Caki2 (cell line): ENCODE measurements at regions not wholly inside any gene's neighbourhood (a gene's known extent, or its start where the extent isn't known, plus 50 kb on each side); places are given as distances from the start of the nearest gene placed in this dataset.
"Not testable (repeated sequence)": the region's sequence is repeated elsewhere in the genome, so short reads cannot be mapped to it uniquely, and the experiment has no call there.

Experiments
- DNase-seq: peaks from one replicate; pipeline ENCODE4 v3.0.0-alpha.2; 2015; ENCODE audit warnings: low read depth
- in situ Hi-C: cut with HindIII; loops from 2 replicates; pipeline ENCODE4 v1.10.0; 2016; ENCODE audit warnings: low sequenced_read_pairs, low pct_unique_long_range_greater_than_20kb, mixed read lengths

DNA sequence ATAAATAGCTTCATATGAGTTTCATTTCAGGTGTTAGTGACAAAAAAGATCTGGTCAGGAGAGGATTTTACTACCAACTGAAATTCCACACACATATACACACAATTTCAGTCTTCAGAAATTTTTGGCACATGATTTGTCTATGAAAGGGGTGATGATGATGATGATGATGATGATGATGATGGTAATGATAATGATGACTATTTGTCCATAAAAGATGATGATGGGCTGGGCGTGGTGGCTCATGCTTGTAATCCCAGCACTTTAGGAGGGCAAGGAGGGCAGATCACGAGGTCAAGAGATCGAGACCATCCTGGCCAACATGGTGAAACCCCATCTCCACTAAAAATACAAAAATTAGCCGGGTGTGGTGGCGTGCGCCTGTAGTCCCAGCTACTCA is 288.2 kb downstream of the ANXA1 start:
- DNase-seq, in situ Hi-C loops: not testable (repeated sequence)

DNA sequence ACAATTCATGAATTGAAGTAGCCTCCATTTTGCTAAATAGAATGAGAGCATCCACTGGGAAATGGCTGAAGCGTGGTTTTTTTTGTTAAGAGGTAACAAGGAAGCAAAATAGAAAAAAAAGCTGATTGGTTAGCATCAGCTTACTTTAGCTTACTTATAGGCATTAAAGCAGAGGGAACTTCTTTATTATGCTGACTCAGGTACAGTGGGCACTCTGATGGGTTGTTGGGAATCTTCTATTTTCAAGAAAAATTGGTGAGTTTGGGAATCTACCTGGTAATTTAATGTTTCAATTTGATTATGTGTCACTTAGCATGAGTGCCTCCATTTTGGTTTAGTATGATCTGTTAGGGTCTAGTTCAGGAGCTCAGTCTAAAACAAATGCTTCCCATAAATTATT is 289.6 kb downstream of the ANXA1 start:
- in situ Hi-C loops, result no loop called here
- DNase-seq, result no peak

- DNase-seq, result no peak
- in situ Hi-C loops, result no loop called here
Measured at GRCh38 chr9:73441890-73442818, 290.5 kb downstream of the ANXA1 start.

DNA sequence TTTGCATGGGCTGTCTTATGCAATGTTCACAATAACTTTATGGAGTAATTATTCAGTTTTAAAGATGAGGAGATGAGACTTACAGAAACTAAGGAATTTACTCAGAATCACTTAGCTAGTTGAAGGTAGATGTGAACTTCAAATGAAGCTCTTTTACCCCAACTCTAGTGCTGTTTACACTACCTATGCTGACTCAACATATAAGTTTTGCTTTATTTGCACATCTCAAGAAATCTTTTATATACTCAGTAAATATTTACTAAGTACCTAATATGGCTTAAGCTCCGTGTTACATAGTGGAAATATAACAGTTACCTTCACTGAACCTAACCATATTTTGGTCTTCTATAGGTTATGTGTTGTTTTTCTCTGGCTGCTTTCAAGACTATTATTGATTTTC is 293.2 kb downstream of the ANXA1 start:
- no peak for DNase-seq
- in situ Hi-C loops, result no loop called here

GRCh38 chr9:73445384-73445783 is 293.7 kb downstream of the ANXA1 start:
- DNase-seq, in situ Hi-C loops: not testable (repeated sequence)

GRCh38 chr9:73446306-73446705 is 294.6 kb downstream of the ANXA1 start:
- no peak for DNase-seq
- in situ Hi-C loops, result no loop called here

DNA sequence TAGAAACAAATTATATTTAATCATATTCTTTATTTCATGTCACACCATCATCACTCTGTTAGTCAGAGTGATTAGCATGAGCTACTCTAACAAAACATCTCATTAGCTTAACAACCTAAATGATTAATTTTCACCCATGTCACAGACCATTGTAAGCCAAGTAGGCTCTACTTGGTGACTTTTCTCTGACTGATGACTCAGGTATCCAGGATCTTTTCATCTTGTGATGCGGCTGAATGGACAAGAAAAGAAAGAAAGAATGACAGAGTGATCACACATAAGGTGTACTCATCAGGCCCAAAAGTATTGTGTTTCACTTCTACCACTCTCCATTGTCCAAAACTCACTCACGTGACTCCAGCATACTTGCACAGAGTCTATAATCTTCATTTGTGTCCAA is 299.3 kb downstream of the ANXA1 start:
- in situ Hi-C loops, result no loop called here
- DNase-seq, result peak; percentile 45

DNA sequence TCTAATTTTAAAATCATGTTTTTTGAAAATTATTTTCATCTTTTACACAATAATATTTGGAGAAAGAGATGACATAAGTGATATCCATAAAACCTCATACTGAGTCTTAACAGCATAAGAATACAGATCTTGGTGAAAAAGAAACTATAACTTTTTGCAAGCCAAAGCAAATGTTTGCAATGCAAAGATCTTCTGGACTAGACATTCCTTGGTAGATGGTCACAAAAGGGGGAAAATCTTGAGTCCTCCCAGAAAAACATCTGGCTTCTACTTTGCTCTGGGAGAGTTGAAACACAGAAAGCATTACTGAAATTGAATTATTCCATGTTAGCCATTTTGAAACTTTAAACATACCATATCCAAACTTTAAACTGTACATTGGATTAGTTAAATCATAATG is 308.2 kb downstream of the ANXA1 start:
- in situ Hi-C loops, result no loop called here
- DNase-seq, result no peak

DNA sequence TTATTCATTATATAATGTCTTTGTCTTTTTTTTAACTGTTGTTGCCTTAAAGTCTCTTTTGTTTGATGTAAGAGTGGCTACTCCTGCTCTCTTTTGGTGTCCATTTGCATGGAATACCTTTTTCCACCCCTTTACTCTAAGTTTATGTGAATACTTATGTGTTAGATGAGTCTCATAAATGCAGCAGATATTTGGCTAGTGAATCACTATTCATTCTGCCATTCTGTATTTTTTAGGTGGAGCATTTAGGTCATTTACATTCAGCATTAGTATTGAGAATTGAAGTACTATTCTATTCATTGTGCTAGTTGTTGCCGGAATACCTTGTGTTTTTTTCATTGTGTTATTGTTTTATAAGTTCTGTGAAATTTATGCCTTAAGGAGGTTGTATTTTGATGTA is 317.1 kb downstream of the ANXA1 start:
- DNase-seq, result no peak
- in situ Hi-C loops, result no loop called here

GRCh38 chr9:73470766-73471165 is 319.1 kb downstream of the ANXA1 start:
- in situ Hi-C loops, result no loop called here
- no peak for DNase-seq

- in situ Hi-C loops, result no loop called here
- no peak for DNase-seq
Measured at GRCh38 chr9:73474002-73474600, 322.4 kb downstream of the ANXA1 start.

DNA sequence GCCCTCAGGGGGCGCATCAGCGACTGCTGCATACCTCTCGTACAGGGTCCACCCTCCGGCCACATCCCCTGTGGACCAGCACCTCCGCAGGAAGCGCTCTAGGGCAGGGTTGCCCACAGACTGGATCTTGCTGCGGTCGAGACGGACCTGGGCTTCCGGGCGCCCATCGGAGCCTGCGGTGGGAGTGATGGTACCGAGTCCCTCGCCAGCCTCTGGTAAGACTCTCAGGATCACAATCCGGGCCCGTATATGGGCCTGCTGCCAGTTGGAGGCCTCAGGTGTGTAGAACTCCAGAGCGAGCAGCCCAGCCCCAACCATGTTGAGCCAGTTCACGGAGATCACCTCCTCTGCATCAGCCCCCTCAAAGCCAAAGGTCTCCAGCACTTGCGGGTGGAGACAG is 323.0 kb downstream of the ANXA1 start:
- no peak for DNase-seq
- in situ Hi-C loops, result no loop called here

GRCh38 chr9:73494894-73495293 is 343.2 kb downstream of the ANXA1 start:
- in situ Hi-C loops, result no loop called here
- DNase-seq, result no peak

GRCh38 chr9:73497796-73498195 is 346.1 kb downstream of the ANXA1 start:
- in situ Hi-C loops, result no loop called here

DNA sequence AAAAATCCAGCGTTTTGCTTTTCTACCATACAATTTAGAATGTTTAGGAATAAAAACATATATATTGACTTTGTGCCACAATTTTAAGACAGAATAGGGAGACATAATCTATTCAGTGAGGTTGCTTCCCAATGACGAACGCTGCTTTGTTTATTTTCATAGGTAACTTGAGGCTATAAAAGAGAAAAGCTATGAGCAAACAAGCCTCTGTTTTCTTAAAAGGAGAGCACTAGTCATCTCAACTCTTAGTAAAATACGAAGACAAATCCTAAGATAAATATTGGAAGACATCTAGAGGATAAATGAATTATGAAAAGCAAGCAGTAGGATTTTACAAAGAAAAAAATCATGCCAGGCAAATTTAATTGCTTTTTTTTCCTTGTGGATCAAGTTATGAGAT is 363.6 kb downstream of the ANXA1 start:
- DNase-seq, result no peak
- in situ Hi-C loops, result no loop called here

More at GRCh38 chr9:73497796-73498195, 346.1 kb downstream of the ANXA1 start:
- no peak for DNase-seq

GRCh38 chr9:73523391-73523790 is 371.7 kb downstream of the ANXA1 start:
- in situ Hi-C loops, result no loop called here

DNA sequence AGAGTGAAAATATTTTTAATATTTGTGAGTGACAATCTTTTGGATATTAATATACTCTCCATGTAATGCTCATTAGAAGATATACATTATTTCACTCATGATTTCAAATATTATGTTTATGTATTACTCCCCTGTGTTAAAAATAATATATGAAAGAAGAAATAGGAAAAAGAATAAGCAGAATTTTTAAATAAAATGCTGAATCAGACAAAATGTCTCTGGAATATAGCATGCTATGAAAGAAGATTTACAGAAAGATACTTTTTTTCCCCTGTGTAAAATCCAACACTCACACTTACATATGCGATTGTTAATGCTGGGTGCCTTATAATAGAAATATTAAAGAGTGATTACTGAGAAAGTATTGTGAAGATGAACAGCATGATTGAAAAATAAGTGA is 373.7 kb downstream of the ANXA1 start:
- in situ Hi-C loops, result no loop called here
- DNase-seq, result no peak

More at GRCh38 chr9:73523391-73523790, 371.7 kb downstream of the ANXA1 start:
- DNase-seq, result no peak

- in situ Hi-C loops, result no loop called here
Measured at GRCh38 chr9:73527521-73527920, 375.9 kb downstream of the ANXA1 start.

GRCh38 chr9:73528926-73529325 is 377.3 kb downstream of the ANXA1 start:
- no peak for DNase-seq
- in situ Hi-C loops, result no loop called here

More at GRCh38 chr9:73527521-73527920, 375.9 kb downstream of the ANXA1 start:
- no peak for DNase-seq

GRCh38 chr9:73529666-73530065 is 378.0 kb downstream of the ANXA1 start:
- DNase-seq, result no peak
- in situ Hi-C loops, result no loop called here
